NCI-H82 treated with DMSO at 0.1 percent for 48 hours (cell line): ENCODE measurements at regions not wholly inside any gene's neighbourhood (a gene's known extent, or its start where the extent isn't known, plus 50 kb on each side); places are given as distances from the start of the nearest gene placed in this dataset.

Experiments used
- DNase-seq: peaks from one replicate; lab custom pipeline; 2025; ENCODE audit not compliant: unreplicated experiment; lab: John Stamatoyannopoulos, UW

- no peak for DNase-seq
Observed at GRCh38 chr4:176898791-176899190, 106.1 kb upstream of the VEGFC start.

- no peak for DNase-seq
Observed at GRCh38 chr4:176902710-176903323, 110.1 kb upstream of the VEGFC start.

- DNase-seq: no peak
Observed at GRCh38 chr4:176906709-176907108, 114.0 kb upstream of the VEGFC start.

GRCh38 chr4:176910646-176911045, 117.9 kb upstream of the VEGFC start:
- DNase-seq: peak; percentile 14

- DNase-seq: no peak
Observed at GRCh38 chr4:176919631-176920030, 126.9 kb upstream of the VEGFC start.

- DNase-seq: no peak
Observed at GRCh38 chr4:176920694-176921093, 128.0 kb upstream of the VEGFC start.

- DNase-seq: no peak
Observed at GRCh38 chr4:176921256-176921655, 128.5 kb upstream of the VEGFC start.

- no peak for DNase-seq
Observed at GRCh38 chr4:176924238-176924637, 131.5 kb upstream of the VEGFC start.

GRCh38 chr4:176925962-176926361, 133.2 kb upstream of the VEGFC start:
- no peak for DNase-seq

- DNase-seq: no peak
Observed at GRCh38 chr4:176927117-176927516, 134.4 kb upstream of the VEGFC start.

- DNase-seq: peak; percentile 10
Observed at GRCh38 chr4:176927664-176928063, 134.9 kb upstream of the VEGFC start.

- DNase-seq: no peak
Observed at GRCh38 chr4:176939445-176939844, 146.7 kb upstream of the VEGFC start.

GRCh38 chr4:176945334-176945733, 152.6 kb upstream of the VEGFC start:
- DNase-seq: no peak

- DNase-seq: no peak
Observed at GRCh38 chr4:176949029-176949428, 156.3 kb upstream of the VEGFC start.

GRCh38 chr4:176953021-176953420, 160.3 kb upstream of the VEGFC start:
- DNase-seq: no peak

- no peak for DNase-seq
Observed at GRCh38 chr4:176957353-176958118, 164.8 kb upstream of the VEGFC start.

- no peak for DNase-seq
Observed at GRCh38 chr4:176959980-176960379, 167.3 kb upstream of the VEGFC start.

GRCh38 chr4:176963121-176963520, 170.4 kb upstream of the VEGFC start:
- no peak for DNase-seq

- no peak for DNase-seq
Observed at GRCh38 chr4:176964116-176964691, 171.5 kb upstream of the VEGFC start.

GRCh38 chr4:176967586-176967985, 174.9 kb upstream of the VEGFC start:
- DNase-seq: no peak

GRCh38 chr4:176968094-176968493, 175.4 kb upstream of the VEGFC start:
- no peak for DNase-seq

- no peak for DNase-seq
Observed at GRCh38 chr4:176969011-176969410, 176.3 kb upstream of the VEGFC start.
